WTC11 (cell line): ENCODE measurements at regions not wholly inside any gene's neighbourhood (a gene's known extent, or its start where the extent isn't known, plus 50 kb on each side); places are given as distances from the start of the nearest gene placed in this dataset.

Experiments
- ATAC-seq: fragments of 200-7000 bp; cut with Tn5 transposase; 2 replicates; pipeline ENCODE4 v1.10.0; 2021; ENCODE audit warnings: mild to moderate bottlenecking, moderate library complexity
- CTCF ChIA-PET: fragments of 300-600 bp; sonication (Branson Sonifier 250); formaldehyde crosslinking; loops from one replicate; lab custom pipeline; 2021; ENCODE audit warnings: antibody characterized with exemption; lab: Charles Lee
- POLR2A ChIA-PET: fragments of 350-600 bp; sonication (Branson Sonifier 250); formaldehyde crosslinking; loops from one replicate; lab custom pipeline; 2021; ENCODE audit warnings: antibody characterized with exemption; lab: Charles Lee
- DNase-seq: peaks from one replicate; pipeline ENCODE4 v3.0.0; 2021; ENCODE audit warnings: low spot score
- H3K27ac Mint-ChIP-seq: 2 replicates; pipeline ENCODE4 v1.8.0; 2021; ENCODE audit warnings: mixed read lengths
- H3K27me3 Mint-ChIP-seq: 2 replicates; pipeline ENCODE4 v1.8.0; 2021; ENCODE audit warnings: low read depth, mild to moderate bottlenecking, moderate library complexity, mixed read lengths
- H3K36me3 Mint-ChIP-seq: 2 replicates; pipeline ENCODE4 v1.8.0; 2021; ENCODE audit warnings: mixed read lengths
- H3K4me1 Mint-ChIP-seq: 2 replicates; pipeline ENCODE4 v1.8.0; 2022; ENCODE audit warnings: mixed read lengths
- H3K4me3 Mint-ChIP-seq: 2 replicates; pipeline ENCODE4 v1.8.0; 2021; ENCODE audit warnings: mild to moderate bottlenecking, moderate library complexity, mixed read lengths
- H3K9me3 Mint-ChIP-seq: 2 replicates; pipeline ENCODE4 v1.8.0; 2021; ENCODE audit warnings: mixed read lengths
- ATF1 ChIP-seq: sonication (generic); formaldehyde crosslinking; IDR thresholded peaks from 2 replicates; pipeline ENCODE4 v1.8.1; 2023; ENCODE audit warnings: mild to moderate bottlenecking, moderate library complexity, missing genetic modification reagents
- ATF6 ChIP-seq: sonication (generic); formaldehyde crosslinking; IDR thresholded peaks from 2 replicates; pipeline ENCODE4 v1.8.1; 2023; ENCODE audit warnings: mild to moderate bottlenecking, missing genetic modification reagents
- ELF4 ChIP-seq: sonication (generic); formaldehyde crosslinking; IDR thresholded peaks from 2 replicates; pipeline ENCODE4 v1.8.1; 2022; ENCODE audit warnings: low read depth, mild to moderate bottlenecking, moderate library complexity, missing genetic modification reagents
- GTF2I ChIP-seq: fragments of 250-450 bp; sonication (Bioruptor Pico); conservative IDR thresholded peaks from 2 replicates; pipeline ENCODE4 v1.4.0; 2021; ENCODE audit warnings: mild to moderate bottlenecking
- HMGXB4 ChIP-seq: sonication (generic); formaldehyde crosslinking; IDR thresholded peaks from 2 replicates; pipeline ENCODE4 v1.8.1; 2023; ENCODE audit warnings: mild to moderate bottlenecking, moderate library complexity, missing genetic modification reagents
- IRF1 ChIP-seq: sonication (generic); formaldehyde crosslinking; IDR thresholded peaks from 2 replicates; pipeline ENCODE4 v1.8.0; 2023; ENCODE audit warnings: missing genetic modification reagents
- MLX ChIP-seq: sonication (generic); formaldehyde crosslinking; IDR thresholded peaks from 2 replicates; pipeline ENCODE4 v1.8.1; 2023; ENCODE audit warnings: mild to moderate bottlenecking, missing genetic modification reagents, moderate library complexity
- MYBL2 ChIP-seq: sonication (generic); formaldehyde crosslinking; IDR thresholded peaks from 2 replicates; pipeline ENCODE4 v1.8.1; 2023; ENCODE audit warnings: mild to moderate bottlenecking, moderate library complexity, missing genetic modification reagents
- NFATC4 ChIP-seq: fragments of 250-450 bp; sonication (Bioruptor Pico); IDR thresholded peaks from 2 replicates; pipeline ENCODE4 v1.9.0; 2021; ENCODE audit warnings: mild to moderate bottlenecking
- NR1H2 ChIP-seq: sonication (generic); formaldehyde crosslinking; IDR thresholded peaks from 2 replicates; pipeline ENCODE4 v1.9.0; 2021; ENCODE audit warnings: mild to moderate bottlenecking, moderate library complexity, missing genetic modification reagents
- RORB ChIP-seq: fragments of 250-450 bp; sonication (Bioruptor Pico); IDR thresholded peaks from 2 replicates; pipeline ENCODE4 v1.9.0; 2021; ENCODE audit warnings: mild to moderate bottlenecking
- SMAD3 ChIP-seq: sonication (generic); formaldehyde crosslinking; IDR thresholded peaks from 2 replicates; pipeline ENCODE4 v1.8.0; 2022; ENCODE audit warnings: missing genetic modification reagents, mild to moderate bottlenecking, borderline replicate concordance
- SOX15 ChIP-seq: fragments of 250-450 bp; sonication (Bioruptor Pico); IDR thresholded peaks from 2 replicates; pipeline ENCODE4 v1.9.0; 2021; ENCODE audit warnings: mild to moderate bottlenecking
- STAT6 ChIP-seq: sonication (generic); formaldehyde crosslinking; conservative IDR thresholded peaks from 2 replicates; pipeline ENCODE4 v1.8.1; 2023; ENCODE audit warnings: mild to moderate bottlenecking, low read depth, missing genetic modification reagents, moderate library complexity
- TCF7 ChIP-seq: sonication (generic); formaldehyde crosslinking; IDR thresholded peaks from 2 replicates; pipeline ENCODE4 v1.8.0; 2022; ENCODE audit warnings: mild to moderate bottlenecking, low read depth, missing genetic modification reagents, moderate library complexity
- USF1 ChIP-seq: sonication (generic); formaldehyde crosslinking; IDR thresholded peaks from 2 replicates; pipeline ENCODE4 v1.8.0; 2022; ENCODE audit warnings: mild to moderate bottlenecking, missing genetic modification reagents
- ZNF138 ChIP-seq: sonication (generic); formaldehyde crosslinking; conservative IDR thresholded peaks from 2 replicates; pipeline ENCODE4 v1.8.1; 2022; ENCODE audit warnings: mild to moderate bottlenecking, moderate library complexity, missing genetic modification reagents
- ZNF425 ChIP-seq: fragments of 250-450 bp; sonication (Bioruptor Pico); conservative IDR thresholded peaks from 2 replicates; pipeline ENCODE4 v1.9.0; 2021; ENCODE audit warnings: mild to moderate bottlenecking
- ZNF512 ChIP-seq: sonication (generic); formaldehyde crosslinking; IDR thresholded peaks from 2 replicates; pipeline ENCODE4 v1.8.1; 2022; ENCODE audit warnings: missing genetic modification reagents, borderline replicate concordance

- H3K9me3 Mint-ChIP-seq = peaks cover 81% of the 10 kb centered on the region
- TF ChIP-seq NR1H2 (no peak), ATF6 (CRISPR knock-in tag) (no peak), STAT6 (CRISPR knock-in tag) (no peak), ELF4 (CRISPR knock-in tag) (no peak), HMGXB4 (CRISPR knock-in tag) (no peak), IRF1 (no peak), RORB (no peak), ATF1 (no peak), NFATC4 (CRISPR knock-in tag) (no peak), ZNF512 (CRISPR knock-in tag) (no peak)
- H3K4me3 Mint-ChIP-seq = no peak overlapping the region
- ChIA-PET POLR2A (no interaction called here), CTCF (no interaction called here)
- DNase-seq (no peak), ATAC-seq (no peak)
- no peaks in the 10 kb centered on the region; the same call in none of the 2 replicates for H3K27me3 Mint-ChIP-seq
- H3K27ac Mint-ChIP-seq = no peak overlapping the region
- no peaks in the 10 kb centered on the region for H3K4me1 Mint-ChIP-seq
- peaks cover 61% of the 10 kb centered on the region for H3K36me3 Mint-ChIP-seq
Measured at GRCh38 chr16:6804461-6804860, 528.2 kb upstream of the RBFOX1 start.

GRCh38 chr16:6803176-6803575, 529.5 kb upstream of the RBFOX1 start:
- POLR2A ChIA-PET = no interaction called here

More at GRCh38 chr16:6803176-6803575, 529.5 kb upstream of the RBFOX1 start:
- H3K4me1 Mint-ChIP-seq = no peaks in the 10 kb centered on the region
- H3K27ac Mint-ChIP-seq = no peak overlapping the region
- CTCF ChIA-PET = no interaction called here
- peaks cover 1% of the 10 kb centered on the region for H3K27me3 Mint-ChIP-seq
- no peak for ATAC-seq
- H3K36me3 Mint-ChIP-seq = peaks cover 69% of the 10 kb centered on the region
- H3K9me3 Mint-ChIP-seq = peaks cover 82% of the 10 kb centered on the region
- TF ChIP-seq ZNF425 (CRISPR knock-in tag) = no peak
- no peak for TF ChIP-seq SOX15
- TF ChIP-seq MYBL2 (CRISPR knock-in tag) = no peak
- TF ChIP-seq GTF2I = no peak
- TF ChIP-seq USF1 = no peak
- TF ChIP-seq ELF4 (CRISPR knock-in tag) = no peak
- no peak for TF ChIP-seq TCF7 (CRISPR knock-in tag)
- no peak for TF ChIP-seq ZNF138 (CRISPR knock-in tag)
- TF ChIP-seq NR1H2 = no peak
- no peak for TF ChIP-seq SMAD3 (CRISPR knock-in tag)
- TF ChIP-seq MLX (CRISPR knock-in tag) = no peak
- TF ChIP-seq, all 79 proteins: peak for 0
- DNase-seq = no peak
- no peak overlapping the region for H3K4me3 Mint-ChIP-seq
